GM21360 (cell line): ENCODE measurements at regions not wholly inside any gene's neighbourhood (a gene's known extent, or its start where the extent isn't known, plus 50 kb on each side); places are given as distances from the start of the nearest gene placed in this dataset.
"Not testable (repeated sequence)": the region's sequence is repeated elsewhere in the genome, so short reads cannot be mapped to it uniquely, and the experiment has no call there.

ENCODE experiments used
- ATAC-seq: cut with Tn5 transposase; IDR thresholded peaks from one replicate; pipeline ENCODE4 v1.9.1; 2021; ENCODE audit warnings: mild to moderate bottlenecking, moderate library complexity; ENCODE audit not compliant: unreplicated experiment

DNA sequence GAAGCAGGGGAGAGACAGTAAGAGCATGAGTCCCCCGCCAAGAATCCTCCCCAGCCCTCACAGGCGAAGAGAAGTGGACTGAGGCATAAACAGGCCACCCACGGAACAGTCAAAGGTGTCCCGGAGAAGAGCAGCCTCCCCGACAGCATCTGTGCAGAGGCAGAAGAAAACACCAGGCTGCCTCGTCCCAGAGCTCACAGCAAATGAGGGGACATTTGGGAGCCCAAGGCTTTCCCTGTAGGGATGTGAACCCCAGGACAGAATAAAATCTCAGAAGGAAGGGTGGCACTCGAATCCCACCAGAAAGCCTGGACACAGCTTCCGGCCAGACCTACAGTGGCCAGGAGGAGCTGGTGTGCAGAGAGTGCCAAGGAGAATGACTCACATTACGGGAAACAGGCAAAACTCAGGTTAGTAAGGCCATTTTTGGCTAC, 90.4 kb downstream of the DLL1 start:
- no peak for ATAC-seq

- no peak for ATAC-seq
Measured at GRCh38 chr6:170199716-170200115, 91.2 kb downstream of the DLL1 start.

- ATAC-seq, result no peak
Measured at GRCh38 chr6:170198298-170198697, 92.6 kb downstream of the DLL1 start.

GRCh38 chr6:170193326-170193821, 97.5 kb downstream of the DLL1 start:
- ATAC-seq, result no peak

DNA sequence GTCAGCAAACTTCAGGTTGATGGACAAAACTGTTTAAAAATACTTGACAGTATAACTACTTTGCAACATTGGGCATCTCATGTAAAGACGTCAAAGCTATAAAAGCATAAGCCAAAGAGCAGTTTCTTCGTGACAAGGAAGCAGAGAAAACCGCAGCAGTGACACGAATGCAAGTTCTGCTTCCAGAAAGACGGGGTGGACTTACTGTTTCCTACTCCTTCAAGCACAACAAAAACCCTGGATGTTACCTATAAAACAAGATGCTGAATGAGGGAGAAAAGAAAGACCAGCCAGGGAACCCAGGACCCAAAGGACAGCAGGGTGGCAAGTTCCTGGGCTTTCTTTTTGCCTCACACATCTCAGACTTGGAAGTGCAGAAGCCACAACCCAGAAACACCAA, 98.0 kb downstream of the DLL1 start:
- ATAC-seq, result no peak

GRCh38 chr6:170192101-170192500, 98.8 kb downstream of the DLL1 start:
- not testable (repeated sequence) for ATAC-seq

GRCh38 chr6:170190046-170190445, 100.8 kb downstream of the DLL1 start:
- ATAC-seq, result no peak

- no peak for ATAC-seq
Measured at GRCh38 chr6:170189236-170189635, 101.6 kb downstream of the DLL1 start.

DNA sequence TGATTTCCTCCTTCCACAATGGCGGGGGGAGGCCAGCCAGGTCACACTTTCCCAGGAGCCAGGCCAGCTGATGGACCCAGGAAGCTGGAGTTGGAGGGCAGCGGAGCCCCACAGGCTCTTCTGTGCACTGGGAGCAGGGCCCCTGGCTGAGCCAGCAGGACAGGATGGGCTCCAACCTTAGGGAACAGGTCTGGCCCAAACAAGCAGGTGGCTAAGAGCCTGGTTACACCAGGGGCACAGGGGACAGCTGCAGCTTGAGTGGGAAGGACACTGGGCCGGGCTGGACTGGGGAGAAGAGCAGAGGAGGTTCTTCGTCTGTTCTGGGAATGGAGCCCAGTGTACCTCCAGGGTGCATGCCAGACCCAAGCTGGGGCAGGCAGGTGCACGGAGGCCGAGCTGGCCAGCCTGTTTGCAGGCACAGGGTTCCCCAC, 102.3 kb downstream of the DLL1 start:
- ATAC-seq, result no peak

- no peak for ATAC-seq
Measured at GRCh38 chr6:170187669-170188566, 103.0 kb downstream of the DLL1 start.

- ATAC-seq, result no peak
Measured at GRCh38 chr6:170186941-170187668, 103.8 kb downstream of the DLL1 start.

DNA sequence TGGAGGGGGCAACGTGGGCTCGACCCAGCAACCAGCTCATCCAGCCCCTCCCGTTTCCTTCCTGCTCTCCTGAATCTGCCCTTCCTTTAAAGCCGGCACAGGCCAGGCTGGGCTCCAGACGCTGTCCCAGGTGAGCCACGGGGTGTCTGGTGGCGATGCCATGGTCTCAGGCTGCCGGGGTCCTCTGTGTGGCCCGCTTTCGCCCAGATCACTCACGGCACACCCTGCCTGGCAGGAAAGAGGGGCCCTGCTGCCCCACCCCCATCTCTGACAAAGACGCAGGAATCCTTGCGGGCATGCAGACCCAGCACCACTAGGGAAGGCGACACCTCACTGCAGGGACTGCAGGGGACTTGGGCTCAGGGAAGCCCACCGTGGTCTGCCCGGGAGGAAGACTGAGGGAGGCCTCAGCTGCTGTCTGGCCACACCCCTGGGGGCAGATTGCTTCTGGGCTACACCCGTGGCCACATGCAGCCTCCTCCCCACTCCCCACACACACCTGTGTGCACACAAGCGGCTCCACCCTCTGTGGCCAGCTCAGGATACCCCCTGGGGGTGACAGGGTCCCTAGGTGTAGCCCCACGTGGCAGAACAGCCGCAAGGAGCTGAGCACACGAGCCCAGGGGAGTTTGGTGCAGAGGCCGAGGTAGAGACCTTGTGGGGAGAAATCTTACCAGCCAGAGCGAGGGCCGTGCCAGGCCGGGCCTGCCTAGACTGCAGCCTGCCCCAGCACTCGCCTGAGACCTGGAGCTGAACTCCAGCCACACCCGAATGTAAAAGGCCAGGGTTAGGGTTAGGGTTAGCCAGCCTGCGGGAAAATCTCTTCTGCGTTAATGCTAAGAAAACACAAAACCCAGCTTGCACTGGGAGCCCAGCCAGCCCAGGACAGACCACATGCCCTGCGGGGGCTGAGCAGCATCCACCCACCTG, 104.6 kb downstream of the DLL1 start:
- no peak for ATAC-seq

- ATAC-seq, result no peak
Measured at GRCh38 chr6:170185175-170185978, 105.5 kb downstream of the DLL1 start.

DNA sequence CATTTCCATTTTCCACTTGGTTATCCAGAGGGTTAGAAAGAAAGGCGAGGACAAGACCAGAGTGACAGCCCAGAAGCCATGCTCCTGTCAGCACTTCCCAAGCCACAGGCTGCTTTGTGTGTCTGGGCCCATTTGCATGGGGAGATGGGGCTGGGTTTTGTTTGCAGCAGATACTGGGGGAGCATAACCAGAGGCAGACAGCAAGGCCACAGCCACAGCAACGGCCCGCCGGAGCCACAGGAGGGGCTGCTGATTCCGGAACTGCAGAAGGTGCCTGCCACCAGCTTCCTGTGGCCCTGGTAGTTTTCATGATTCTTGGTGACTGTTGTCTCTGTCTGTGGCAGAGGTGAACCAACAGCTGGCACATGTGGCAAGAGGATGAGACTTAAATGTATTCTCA, 106.6 kb downstream of the DLL1 start:
- ATAC-seq, result no peak

GRCh38 chr6:170183521-170183920, 107.4 kb downstream of the DLL1 start:
- no peak for ATAC-seq

- no peak for ATAC-seq
Measured at GRCh38 chr6:170182781-170183120, 108.1 kb downstream of the DLL1 start.

- no peak for ATAC-seq
Measured at GRCh38 chr6:170182093-170182780, 108.6 kb downstream of the DLL1 start.

- no peak for ATAC-seq
Measured at GRCh38 chr6:170181338-170181690, 109.6 kb downstream of the DLL1 start.

DNA sequence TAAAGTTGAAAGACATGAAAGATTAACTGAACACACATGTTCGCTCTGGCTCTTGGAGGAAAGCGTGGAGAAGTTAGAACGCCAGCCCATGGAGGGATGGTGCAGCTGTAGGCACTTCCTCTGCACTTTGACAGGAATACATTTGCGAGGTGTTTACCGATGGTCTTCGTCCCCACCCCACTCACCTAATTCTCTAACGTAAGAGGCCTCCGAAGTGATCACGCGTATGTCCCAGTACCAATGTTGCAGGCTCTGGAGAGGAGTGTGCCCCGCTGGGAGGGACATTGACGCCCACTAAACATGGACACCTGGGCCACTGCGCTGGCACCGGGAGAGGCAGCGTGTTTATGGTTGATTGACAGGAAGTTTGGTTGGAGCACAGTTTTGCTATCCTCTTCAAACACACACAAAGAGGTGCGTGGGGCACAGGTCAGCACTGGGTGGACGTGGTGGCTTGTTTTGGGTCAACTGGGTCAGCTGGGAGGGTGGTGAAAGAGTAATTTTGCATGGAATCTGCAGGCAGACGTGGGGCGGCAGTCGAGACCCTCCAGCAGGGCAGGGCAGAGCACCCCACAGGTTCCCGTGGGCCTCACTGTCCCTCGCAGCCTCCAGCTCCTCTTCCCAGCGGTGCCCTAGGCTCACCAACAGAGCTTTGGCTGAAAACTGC, 110.1 kb downstream of the DLL1 start:
- ATAC-seq, result no peak
